ENCODE measurements at regions not wholly inside any gene's neighbourhood (a gene's known extent, or its start where the extent isn't known, plus 50 kb on each side); places are given as distances from the start of the nearest gene placed in this dataset.

- H3K4me3 ChIP-seq (ENCODE audit: control extremely low read depth in 1 of 5, extremely low read depth in 1 of 5, insufficient read depth in 1 of 5, low read depth in 2 of 5, low read length in 4 of 5) = no peak overlapping the region
- ATAC-seq (ENCODE audit: low read depth) (no peak), DNase-seq (no peak)
- no peak overlapping the region for H3K27ac ChIP-seq (ENCODE audit: low read length in 2 of 2)
- no peak overlapping the region for H3K9ac ChIP-seq (ENCODE audit: low read length)
- peaks cover 0 to under 1% (median 0%) of the 10 kb centered on the region in 3 donors for H3K9me3 ChIP-seq (ENCODE audit: control extremely low read depth in 1 of 3, control insufficient read depth in 2 of 3, insufficient read depth in 1 of 3, low read length in 2 of 3)
- H2AFZ ChIP-seq (ENCODE audit: insufficient read depth, low read depth, low read length, poor library complexity, severe bottlenecking) = no peak overlapping the region
- intact Hi-C loops (cut with micrococcal nuclease) = no loop called here
- no peak for TF ChIP-seq CTCF (IDR thresholded peaks at IDR 0.05)
- no peak for TF ChIP-seq EZH2 (IDR thresholded peaks at IDR 0.05; ENCODE audit: borderline replicate concordance, insufficient read depth, low read depth, low read length, poor library complexity, severe bottlenecking)
- H3K4me2 ChIP-seq (replicated peaks; ENCODE audit: low read depth, low read length, poor library complexity, severe bottlenecking) = no peak overlapping the region
- no peaks in the 10 kb centered on the region for H4K20me1 ChIP-seq (ENCODE audit: control insufficient read depth, insufficient read depth, low read length, poor library complexity, severe bottlenecking)
- no peak overlapping the region for H3K27ac Mint-ChIP-seq
- H3K4me1 ChIP-seq (ENCODE audit: control insufficient read depth in 2 of 2, insufficient read depth in 2 of 2, low read length in 2 of 2) = no peaks in the 10 kb centered on the region
- peaks cover 9% of the 10 kb centered on the region for H3K9me3 Mint-ChIP-seq (ENCODE audit: insufficient read depth)
- no peaks in the 10 kb centered on the region for H3K79me2 ChIP-seq (ENCODE audit: control insufficient read depth, insufficient read depth, low read length)
- H3K4me1 Mint-ChIP-seq = no peaks in the 10 kb centered on the region
- H3K36me3 ChIP-seq (replicated peaks in 1 of 2; ENCODE audit: control extremely low read depth in 1 of 2, control insufficient read depth in 1 of 2, extremely low read depth in 1 of 2, insufficient read depth in 2 of 2, low read length in 1 of 2) = no peaks in the 10 kb centered on the region
- POLR2A ChIA-PET = no interaction called here
- CTCF ChIA-PET = interaction anchor here (0.9 kb wide), 1 partner anchor 11 kb away, joined by 3 read pairs; no protein-coding TSS in a partner anchor
- H3K27me3 ChIP-seq (replicated peaks in 1 of 4; ENCODE audit: control extremely low read depth in 1 of 4, control insufficient read depth in 3 of 4, insufficient read depth in 4 of 4, low read length in 3 of 4) = no peaks in the 10 kb centered on the region
- no peak overlapping the region for H3K4me3 Mint-ChIP-seq
- no peaks in the 10 kb centered on the region for H3K27me3 Mint-ChIP-seq
These were observed 1247.9 kb downstream of the JRKL start for GRCh38 chr11:97637701-97638100.

- H3K79me2 ChIP-seq (ENCODE audit: control insufficient read depth, insufficient read depth, low read length) = no peaks in the 10 kb centered on the region
- H3K27me3 ChIP-seq (replicated peaks in 1 of 4; ENCODE audit: control extremely low read depth in 1 of 4, control insufficient read depth in 3 of 4, insufficient read depth in 4 of 4, low read length in 3 of 4) = no peaks in the 10 kb centered on the region
- Mint-ChIP-seq H3K4me1 (no peaks in the 10 kb centered on the region), H3K27ac (no peak overlapping the region), H3K4me3 (no peak overlapping the region), H3K27me3 (no peaks in the 10 kb centered on the region), H3K9me3 (ENCODE audit: insufficient read depth) (peaks cover 9% of the 10 kb centered on the region)
- no peak overlapping the region for H3K4me2 ChIP-seq (replicated peaks; ENCODE audit: low read depth, low read length, poor library complexity, severe bottlenecking)
- H4K20me1 ChIP-seq (ENCODE audit: control insufficient read depth, insufficient read depth, low read length, poor library complexity, severe bottlenecking) = no peaks in the 10 kb centered on the region
- H3K4me3 ChIP-seq (ENCODE audit: control extremely low read depth in 1 of 5, extremely low read depth in 1 of 5, insufficient read depth in 1 of 5, low read depth in 2 of 5, low read length in 4 of 5) = no peak overlapping the region
- ChIA-PET CTCF (no interaction called here), POLR2A (no interaction called here)
- DNase-seq (no peak), ATAC-seq (ENCODE audit: low read depth) (no peak)
- peaks cover 0 to 7% (median 0%) of the 10 kb centered on the region in 3 donors for H3K9me3 ChIP-seq (ENCODE audit: control extremely low read depth in 1 of 3, control insufficient read depth in 2 of 3, insufficient read depth in 1 of 3, low read length in 2 of 3)
- intact Hi-C loops (cut with micrococcal nuclease) = no loop called here
- TF ChIP-seq CTCF (IDR thresholded peaks at IDR 0.05) (no peak), EZH2 (IDR thresholded peaks at IDR 0.05; ENCODE audit: borderline replicate concordance, insufficient read depth, low read depth, low read length, poor library complexity, severe bottlenecking) (no peak)
- H2AFZ ChIP-seq (ENCODE audit: insufficient read depth, low read depth, low read length, poor library complexity, severe bottlenecking) = no peak overlapping the region
- no peak overlapping the region for H3K9ac ChIP-seq (ENCODE audit: low read length)
- no peaks in the 10 kb centered on the region for H3K36me3 ChIP-seq (replicated peaks in 1 of 2; ENCODE audit: control extremely low read depth in 1 of 2, control insufficient read depth in 1 of 2, extremely low read depth in 1 of 2, insufficient read depth in 2 of 2, low read length in 1 of 2)
- no peaks in the 10 kb centered on the region for H3K4me1 ChIP-seq (ENCODE audit: control insufficient read depth in 2 of 2, insufficient read depth in 2 of 2, low read length in 2 of 2)
- H3K27ac ChIP-seq (ENCODE audit: low read length in 2 of 2) = no peak overlapping the region
- whole genome bisulfite sequencing (ENCODE audit: insufficient coverage) = no CpG with 5 or more reads among the region's 1 CpG
These were observed 1248.9 kb downstream of the JRKL start for GRCh38 chr11:97638641-97639224.
